ENCODE measurements at regions not wholly inside any gene's neighbourhood (a gene's known extent, or its start where the extent isn't known, plus 50 kb on each side); places are given as distances from the start of the nearest gene placed in this dataset.
"Not testable (repeated sequence)": the region's sequence is repeated elsewhere in the genome, so short reads cannot be mapped to it uniquely, and the experiment has no call there.

DNA sequence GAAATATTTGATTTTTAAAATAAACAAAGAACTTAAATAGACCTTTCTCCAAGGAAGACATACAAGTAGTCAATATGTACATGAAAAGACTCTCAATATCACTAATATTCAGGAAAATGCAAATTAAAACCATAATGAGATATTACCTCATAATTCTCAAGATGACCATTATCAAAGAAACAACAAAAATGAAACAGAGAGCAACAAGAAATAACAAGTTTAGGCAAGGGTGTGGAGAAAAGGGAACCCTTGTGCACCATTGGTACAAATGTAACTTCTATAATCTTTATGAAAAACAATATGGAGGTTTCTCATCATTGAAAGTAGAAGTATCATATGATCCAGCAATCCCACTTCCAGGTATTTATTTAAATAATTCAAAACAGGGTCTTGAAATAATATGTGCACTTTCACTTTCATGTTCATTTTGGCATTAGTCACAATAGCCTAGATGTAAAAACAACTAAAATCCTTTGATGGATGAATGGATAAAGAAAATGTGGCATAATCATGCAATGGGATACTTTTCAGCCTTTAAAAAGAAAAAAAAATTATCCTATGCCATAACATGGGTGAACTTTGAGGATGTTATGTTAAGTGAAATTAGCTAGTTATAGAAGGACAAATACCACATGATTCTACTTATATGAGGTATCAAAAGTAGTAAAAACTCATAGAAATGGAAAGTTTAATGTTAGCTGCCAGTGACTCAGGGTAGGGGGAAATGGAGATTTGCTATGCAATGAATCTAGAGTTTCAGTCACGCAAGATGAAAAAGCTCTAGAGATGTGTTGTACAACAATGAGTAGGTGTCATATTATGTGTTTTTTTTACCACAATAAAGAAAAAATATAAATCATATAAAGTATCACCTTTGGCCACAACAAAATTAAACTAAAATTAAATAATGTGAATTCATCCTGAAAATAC, 114.5 kb upstream of the LYPLAL1 start:
- no peak for DNase-seq

DNA sequence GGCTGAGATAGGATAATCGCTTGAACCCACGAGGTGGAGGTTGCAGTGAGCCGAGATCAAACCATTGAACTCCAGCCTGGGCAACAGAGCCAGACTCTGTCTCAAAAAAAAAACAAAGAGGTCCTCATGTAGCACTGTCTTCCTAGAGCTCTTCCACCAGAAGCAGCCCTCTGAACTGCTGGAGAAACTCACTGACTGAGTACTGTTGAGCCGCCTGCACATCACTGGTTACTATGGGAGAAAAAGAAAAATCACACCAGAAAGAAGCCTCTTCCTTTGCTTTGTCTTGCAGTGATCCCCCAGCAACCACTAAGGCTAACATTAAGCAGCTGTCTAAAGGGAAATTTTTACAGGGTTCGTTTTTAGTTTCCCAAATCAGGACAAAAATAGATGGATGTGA, 112.9 kb upstream of the LYPLAL1 start:
- no peak for DNase-seq

DNA sequence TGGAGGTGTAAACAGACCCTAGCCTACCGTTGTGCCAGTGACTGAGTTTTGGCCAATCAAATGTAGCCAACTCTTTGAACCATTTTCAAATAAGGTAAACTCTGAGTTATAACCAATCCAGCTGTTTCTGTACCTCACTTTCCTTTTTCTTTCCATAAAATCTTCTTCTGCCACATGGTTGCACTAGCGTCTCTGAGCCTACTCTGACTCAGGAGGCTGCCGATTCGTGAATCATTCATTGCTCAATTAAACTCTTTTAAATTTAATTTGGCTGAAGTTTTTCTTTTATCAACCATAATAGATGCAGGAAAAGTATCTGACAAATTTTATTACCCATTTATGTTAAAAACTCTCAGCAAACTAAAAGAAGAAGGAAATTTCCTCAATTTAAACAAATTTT, 111.5 kb upstream of the LYPLAL1 start:
- DNase-seq, result no peak

DNA sequence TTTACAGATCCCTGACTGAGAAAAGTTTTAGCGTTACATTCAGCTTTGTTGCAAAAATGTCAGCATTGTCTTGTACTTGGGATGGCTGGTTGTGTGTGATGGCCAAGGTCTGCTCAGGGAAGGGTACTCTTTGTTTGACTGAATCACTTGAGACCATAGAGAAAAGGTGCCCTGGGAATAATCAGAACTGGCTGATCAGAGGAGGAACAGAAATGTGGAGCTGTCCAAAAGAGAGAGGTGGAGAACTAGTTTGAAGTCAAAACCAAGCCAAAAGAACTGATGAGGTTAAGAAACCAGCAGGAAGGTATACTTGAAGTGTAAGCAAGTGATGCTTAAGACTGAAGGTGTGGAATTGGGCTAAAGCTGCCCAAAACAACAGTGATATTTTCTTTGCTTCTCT, 107.6 kb upstream of the LYPLAL1 start:
- DNase-seq, result no peak

DNA sequence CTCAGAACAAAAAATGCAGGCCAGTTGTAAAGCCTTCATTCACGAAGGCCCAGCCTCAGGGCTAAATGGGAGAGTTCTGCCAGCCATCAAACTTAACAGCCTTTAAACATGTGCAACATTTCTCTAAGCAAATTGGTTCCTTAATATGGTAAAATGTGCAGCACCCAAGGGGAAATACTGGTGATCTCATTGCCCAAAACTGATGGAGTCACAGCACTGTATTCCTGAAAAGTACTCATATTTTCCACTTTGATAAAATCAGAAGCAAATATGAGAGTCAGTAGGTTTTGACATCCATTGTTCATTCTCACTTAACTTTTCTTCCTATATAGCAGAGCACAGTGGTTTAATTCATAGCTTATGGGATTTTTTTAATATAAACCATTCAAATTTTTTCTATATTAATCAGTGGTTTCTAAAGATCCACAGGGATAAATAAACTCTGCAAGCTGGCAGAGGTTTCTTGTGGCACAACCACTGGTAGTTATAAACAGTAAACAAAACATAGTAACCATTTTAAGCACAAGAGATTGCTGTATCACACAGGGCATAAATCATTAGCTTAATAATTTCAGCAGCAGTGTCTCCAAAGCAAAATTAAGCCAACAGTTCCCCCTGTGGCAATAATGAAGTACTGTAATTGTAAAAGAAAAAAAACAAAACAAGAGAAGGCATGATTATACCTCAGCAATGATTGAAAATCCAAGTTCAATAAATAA, 106.9 kb upstream of the LYPLAL1 start:
- peak; percentile 30 for DNase-seq

DNA sequence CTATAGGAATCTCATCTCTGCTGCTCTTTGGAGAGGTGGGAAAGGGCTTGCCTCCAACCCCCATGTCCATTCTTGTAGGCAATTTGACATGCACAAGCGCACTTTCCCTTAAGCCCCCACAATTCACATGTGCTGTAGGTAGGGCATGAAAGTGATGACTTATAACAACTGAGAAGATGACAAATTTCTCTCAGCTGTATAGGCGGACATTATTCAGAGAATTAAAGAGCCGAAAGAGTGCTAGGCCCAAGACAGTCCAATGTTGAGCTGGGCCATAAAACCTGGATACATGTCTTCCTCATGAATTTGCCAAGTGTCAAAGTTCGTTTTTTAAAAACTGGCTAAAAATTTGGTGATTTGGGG, 106.3 kb upstream of the LYPLAL1 start:
- no peak for DNase-seq

DNA sequence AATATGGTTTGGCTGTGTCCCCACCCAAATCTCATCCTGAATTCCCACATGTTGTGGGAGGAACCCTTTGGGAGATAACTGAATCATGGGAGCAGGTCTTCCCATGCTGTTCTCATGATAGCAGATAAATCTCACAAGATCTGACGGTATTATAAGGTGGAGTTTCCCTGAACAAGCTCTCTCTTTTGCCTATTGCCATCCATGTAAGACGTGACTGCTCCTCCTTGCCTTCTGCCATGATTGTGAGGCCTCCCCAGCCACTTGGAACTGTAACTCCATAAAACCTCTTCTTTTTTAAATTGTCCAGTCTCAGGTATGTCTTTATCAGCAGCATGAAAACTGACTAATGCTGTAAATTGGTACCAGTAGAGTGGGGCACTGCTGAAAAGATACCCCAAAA, 103.3 kb upstream of the LYPLAL1 start:
- not testable (repeated sequence) for DNase-seq

DNA sequence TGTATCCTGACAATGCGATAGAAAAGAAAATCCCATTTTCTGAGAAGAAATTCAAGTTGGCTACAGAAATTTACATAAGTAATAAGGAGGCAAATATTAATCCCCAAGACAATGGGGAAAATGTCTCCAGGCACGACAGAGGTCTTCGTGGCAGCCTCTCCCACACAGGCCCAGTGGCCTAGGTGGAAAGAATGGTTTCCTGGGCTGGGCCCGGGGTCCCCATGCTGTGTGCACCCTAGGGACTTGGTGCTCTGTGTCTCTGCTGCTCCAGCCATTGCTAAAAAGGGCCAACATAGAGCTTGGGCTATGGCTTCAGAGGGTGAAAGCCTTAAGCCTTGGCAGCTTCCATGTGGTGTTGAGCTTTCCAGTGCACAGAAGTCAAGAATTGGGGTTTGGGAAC, 102.5 kb upstream of the LYPLAL1 start:
- DNase-seq, result no peak

DNA sequence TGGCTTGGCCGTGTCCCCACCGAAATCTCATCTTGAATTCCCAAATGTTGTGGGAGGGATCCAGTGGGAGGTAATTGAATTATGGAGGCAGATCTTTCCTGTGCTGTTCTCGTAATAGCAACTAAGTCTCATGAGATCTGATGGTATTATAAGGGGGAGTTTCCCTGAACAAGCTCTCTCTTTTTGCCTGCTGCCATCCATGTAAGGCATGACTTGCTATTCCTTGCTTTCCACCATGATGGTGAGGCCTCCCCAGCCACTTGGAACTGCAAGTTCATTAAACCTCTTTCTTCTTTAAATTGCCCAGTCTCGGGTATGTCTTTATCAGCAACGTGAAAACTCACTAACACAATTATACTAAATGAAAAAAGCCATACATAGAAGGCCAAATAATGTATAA, 101.3 kb upstream of the LYPLAL1 start:
- DNase-seq, result no peak

DNA sequence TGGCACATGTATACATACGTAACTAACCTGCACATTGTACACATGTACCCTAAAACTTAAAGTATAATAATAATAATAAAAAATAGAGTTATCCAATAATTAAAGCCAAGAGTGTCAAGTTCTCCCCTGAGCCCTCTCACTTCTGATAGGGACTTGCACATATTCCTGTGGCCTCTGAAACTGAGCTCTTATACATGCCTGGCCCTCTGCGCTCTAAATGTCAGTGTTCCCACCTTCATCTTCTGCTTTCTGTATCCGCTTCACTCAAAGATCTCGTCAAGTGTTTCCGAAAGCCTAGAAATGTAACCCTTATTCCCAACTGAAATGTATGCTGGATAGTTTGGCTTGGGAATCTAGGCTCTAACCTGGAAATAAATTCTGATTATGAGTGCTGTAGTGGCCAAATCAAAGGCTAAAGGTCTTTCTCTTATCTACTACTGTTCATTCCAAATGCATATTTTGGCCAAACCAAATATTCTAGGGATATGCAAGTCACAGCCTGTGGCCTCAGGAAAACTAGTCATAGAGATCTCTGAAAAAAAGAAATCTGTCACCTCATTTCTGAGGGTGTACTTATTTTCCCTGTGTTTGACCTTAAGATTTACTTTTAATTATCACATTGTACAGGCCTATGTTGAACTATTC, 99.5 kb upstream of the LYPLAL1 start:
- no peak for DNase-seq

DNA sequence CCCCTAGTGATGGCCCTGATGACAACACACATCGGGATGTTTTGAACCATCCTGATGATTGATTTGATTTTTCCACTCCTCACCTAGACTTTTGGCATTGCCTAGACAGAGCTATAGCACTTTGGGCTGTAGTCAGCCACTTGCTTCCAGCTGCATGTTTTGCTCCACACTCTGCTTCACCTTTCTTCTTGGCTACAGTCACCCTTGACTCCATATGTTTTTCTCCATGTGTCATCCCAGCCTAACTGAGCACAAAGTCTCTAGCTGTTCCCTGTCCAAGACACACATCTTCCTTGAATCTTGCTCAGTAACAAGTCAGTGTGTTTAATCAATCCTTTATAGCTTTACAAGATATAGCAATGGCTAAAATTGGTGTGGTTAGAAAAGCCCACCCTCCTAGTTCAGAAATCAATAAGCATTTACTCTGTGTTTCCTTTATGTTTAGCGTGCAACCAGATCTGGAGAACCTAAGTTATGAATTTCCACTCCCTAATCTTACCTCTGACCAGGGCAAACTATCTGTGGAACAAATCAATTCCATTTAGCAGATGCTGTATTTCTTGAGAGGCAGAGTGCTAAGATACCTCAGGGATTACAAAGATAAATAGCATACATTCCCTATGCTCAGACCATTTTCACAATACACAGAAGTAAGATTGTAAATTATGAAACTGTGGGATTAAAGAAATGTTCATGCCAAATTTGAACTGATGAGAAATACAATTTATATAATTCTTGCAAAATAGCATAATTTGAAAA, 98.4 kb upstream of the LYPLAL1 start:
- DNase-seq, result no peak

DNA sequence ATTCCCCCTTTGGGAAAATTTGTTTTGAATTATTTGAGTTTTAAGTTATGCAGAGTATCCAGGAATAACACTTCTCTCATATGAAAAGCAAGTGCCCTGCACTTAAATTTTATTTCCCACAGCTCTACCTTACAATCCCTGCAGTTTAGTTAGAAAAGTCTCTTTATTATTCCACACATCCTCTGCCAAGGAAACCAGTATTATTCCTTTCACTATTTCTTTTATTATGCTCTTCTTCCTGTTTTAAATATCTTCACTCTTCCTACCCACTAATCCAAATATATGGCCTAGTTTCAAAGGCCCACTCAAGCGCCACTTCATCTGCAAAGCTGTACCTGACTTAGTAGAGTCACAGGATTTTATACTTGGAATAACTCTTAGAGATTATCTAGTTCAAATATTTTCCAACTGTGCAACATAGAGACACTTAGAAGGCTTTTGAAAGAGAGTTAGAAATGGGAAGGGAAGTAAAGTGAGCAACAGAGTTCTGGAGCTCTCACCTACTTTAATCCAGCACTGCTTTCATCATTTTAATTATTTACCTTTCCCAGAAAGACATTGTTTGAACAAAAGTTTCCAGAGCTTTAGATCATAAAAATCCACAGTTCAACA, 97.2 kb upstream of the LYPLAL1 start:
- no peak for DNase-seq

DNA sequence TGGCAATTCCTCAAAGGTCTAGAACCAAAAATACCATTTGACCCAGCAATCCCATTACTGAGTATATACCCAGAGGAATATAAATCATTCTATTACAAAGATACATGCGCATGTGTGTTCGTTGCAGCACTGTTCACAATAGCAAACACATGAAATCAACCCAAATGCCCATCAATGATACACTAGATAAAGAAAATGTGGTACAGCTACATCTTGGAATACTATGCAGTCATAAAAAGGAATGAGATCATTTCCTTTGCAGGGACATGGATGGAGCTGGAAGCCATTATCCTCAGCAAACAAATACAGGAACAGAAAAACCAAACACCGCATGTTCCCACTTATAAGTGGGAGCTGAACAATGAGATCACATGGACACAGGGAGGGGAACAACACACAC, 95.9 kb upstream of the LYPLAL1 start:
- not testable (repeated sequence) for DNase-seq

DNA sequence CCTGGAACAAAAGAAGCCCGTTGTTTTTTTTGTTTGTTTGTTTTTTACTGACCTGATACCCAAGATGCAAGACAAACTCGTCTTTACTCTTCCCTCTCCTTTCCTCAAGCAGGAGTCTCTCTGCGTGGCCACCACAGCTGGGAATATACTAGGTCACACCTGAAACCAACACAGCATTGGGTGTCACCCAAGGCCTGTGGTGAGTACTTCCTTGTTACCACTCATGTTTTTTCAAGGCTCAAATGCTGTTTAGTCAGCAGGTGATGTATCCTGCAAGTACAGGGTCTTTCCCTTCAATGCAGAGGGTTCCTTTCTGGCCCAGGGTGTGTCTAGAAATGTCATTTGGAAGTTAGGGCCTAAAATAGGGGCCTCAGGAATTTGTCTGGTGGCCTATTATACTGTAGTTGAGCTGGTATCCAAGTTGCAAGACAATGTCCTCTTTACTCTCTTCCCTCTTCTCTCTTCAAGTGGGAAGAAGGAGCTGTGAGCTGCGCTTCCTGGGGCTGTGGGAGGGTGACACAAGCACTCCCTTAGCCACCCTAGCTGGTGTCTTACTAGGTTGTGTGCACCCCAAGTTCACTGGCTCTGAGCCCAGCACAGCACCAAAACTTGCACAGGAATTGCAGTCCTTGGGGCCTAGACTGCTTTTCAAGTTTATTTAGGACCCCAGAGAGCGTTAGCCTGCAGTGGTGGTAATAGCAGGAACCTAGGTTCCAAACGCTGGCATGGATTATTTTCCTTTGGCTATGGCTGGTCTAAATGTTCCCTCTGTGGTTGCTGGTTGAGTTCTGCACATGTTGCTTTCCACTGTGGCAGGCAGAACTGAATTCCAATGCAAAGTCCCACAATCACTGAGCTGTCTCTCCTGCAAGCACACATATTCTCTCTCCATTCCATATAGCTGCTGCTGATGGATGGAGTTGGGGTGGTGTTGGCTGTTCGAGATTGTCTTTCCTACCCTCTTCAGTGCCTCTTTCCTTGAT, 91.4 kb upstream of the LYPLAL1 start:
- DNase-seq, result no peak

DNA sequence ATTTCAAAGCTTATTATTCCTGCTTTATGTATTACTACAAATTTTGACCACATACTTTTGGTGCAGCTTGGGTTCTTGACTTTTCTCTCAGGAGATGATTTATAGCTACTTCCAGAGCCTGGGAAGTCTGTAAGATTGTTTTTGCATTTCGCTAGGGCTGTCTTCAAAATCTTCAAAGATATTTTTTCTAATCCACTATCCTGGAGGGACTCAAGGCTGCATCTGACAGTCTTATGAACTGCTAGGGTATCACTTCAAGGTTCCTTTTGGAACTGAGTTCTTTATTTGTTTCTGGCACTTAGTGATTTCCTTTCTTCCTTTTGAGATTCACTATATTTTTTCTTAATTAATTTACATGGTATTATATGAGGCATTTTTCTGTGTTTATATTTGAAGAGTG, 90.0 kb upstream of the LYPLAL1 start:
- no peak for DNase-seq

DNA sequence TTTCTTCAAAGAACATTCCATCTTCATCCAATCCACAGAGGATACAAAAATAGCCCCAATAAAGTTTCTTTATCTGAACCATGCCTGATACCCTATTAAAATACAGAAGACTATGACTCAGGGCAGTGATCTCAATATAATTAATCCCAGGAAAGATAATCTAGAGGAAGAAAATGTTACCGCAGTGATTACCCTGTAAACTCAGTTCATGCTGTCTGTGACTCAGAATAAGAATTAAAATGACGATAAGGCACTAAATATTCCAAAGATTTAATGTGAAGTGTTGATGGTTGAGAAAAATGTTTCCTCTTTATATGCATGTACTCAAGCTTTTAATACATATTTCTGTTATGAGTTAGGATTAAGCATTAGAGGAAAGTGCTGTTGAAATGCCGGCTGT, 88.6 kb upstream of the LYPLAL1 start:
- DNase-seq, result no peak

DNA sequence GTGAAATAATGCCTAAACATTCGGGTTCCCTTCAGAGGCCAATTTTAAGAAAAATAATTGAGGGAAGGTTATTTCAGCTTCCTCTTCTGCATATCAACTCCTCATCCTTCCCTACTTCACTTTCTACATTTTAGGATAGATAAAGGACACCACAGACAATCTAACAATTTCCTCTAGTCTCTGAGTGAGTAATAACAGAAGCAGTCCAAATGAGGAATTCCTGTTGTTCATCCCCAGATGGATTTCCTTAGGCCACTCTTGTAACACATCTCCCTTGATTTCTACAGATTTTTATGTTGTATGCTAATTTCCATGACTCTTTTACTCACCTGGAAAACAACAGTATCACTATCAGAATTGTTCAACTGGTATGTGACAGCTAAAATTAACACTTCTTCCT, 87.7 kb upstream of the LYPLAL1 start:
- no peak for DNase-seq

DNA sequence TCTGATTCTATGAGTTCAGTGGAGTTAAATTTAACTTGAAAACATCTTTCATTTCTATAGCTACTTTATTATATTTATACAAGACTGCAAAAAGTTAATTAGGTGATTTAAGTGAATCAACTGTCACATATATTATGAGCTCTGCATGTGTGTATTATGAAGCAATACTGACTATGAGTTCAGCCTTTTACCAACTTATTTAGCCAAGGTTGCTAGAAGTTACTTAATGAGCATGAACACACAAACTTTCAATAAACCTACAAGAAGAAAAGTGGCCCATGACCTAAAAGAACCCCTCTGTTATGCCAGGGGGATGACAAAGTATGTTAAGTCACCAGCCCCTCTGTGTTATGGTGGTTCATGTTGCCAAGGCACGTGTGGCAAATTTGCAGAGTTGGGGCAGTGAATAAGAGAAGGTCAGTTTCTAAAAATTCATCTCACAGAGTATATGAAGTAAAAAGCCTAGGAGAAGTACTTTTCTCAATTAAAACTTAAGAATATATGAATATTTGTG, 86.7 kb upstream of the LYPLAL1 start:
- DNase-seq, result no peak

DNA sequence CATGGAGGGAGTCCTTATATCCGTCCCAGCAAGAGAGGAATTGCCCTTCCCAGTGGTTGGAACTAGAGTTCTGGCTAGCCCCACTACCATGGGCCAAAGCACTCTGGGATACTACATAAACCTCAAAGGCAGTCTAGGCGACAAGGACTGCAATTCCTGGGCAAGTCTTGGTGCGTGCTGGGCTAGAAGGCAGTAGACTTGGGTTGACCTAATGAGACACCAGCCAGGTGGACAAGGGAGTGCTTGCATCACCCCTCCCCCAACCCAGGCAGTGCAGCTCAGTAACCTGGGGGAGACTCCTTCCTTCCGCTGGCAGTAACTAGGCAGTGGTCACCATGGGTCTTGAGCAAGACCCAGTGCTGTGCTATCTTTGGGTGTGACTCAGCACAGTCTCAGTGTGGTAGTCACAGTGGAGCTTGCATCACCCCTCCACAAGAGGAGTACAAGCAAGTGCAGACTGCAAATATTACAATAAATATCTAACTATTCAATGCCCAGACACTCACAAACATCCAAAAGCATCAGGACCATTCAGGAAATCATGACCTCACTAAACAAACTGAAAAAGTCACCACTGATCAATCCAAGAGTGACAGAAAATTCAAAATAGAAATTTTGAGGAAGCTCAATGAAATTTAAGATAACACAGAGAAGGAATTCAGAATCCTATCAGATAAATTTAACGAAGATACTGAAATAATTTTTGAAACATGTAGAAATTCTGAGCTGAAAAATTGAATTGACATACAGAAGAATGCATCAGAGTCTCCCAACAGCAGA, 84.7 kb upstream of the LYPLAL1 start:
- DNase-seq, result no peak

Data from renal pelvis (tissue), 1 donor.